Nephron (organoid): ENCODE measurements at regions not wholly inside any gene's neighbourhood (a gene's known extent, or its start where the extent isn't known, plus 50 kb on each side); places are given as distances from the start of the nearest gene placed in this dataset.

Source experiments
- H3K27ac Mint-ChIP-seq, 3 experiments: 2 replicates each; pipeline ENCODE4 v1.8.0; 2020; ENCODE audit warnings: mixed read lengths in 3 of 3, mild to moderate bottlenecking in 2 of 3, moderate library complexity in 1 of 3
- H3K27me3 Mint-ChIP-seq: 2 replicates; pipeline ENCODE4 v1.8.0; 2021; ENCODE audit warnings: low read depth, mild to moderate bottlenecking, moderate library complexity, mixed read lengths
- H3K36me3 Mint-ChIP-seq: 2 replicates; pipeline ENCODE4 v1.8.0; 2020; ENCODE audit warnings: low read depth, mixed read lengths
- H3K4me1 Mint-ChIP-seq: 2 replicates; pipeline ENCODE4 v1.8.0; 2020; ENCODE audit warnings: mixed read lengths
- H3K4me3 Mint-ChIP-seq, 3 experiments: 2 replicates each; pipeline ENCODE4 v1.8.0; 2020; ENCODE audit warnings: mild to moderate bottlenecking in 3 of 3, mixed read lengths in 3 of 3, moderate library complexity in 2 of 3
- H3K9me3 Mint-ChIP-seq: 2 replicates; pipeline ENCODE4 v1.8.0; 2020; ENCODE audit warnings: mixed read lengths
- CTCF ChIP-seq, 3 experiments: fragments of 200-600 bp; sonication (generic); IDR thresholded peaks; one replicate each; pipeline ENCODE4 v1.5.0; 2021; ENCODE audit warnings: antibody characterized with exemption in 3 of 3; ENCODE audit not compliant: unreplicated experiment in 3 of 3

GRCh38 chr2:142725386-142725785 is 152.1 kb upstream of the KYNU start:
- TF ChIP-seq CTCF (IDR thresholded peaks at IDR 0.05; ENCODE audit: unreplicated experiment in 3 of 3) = no peak
- Mint-ChIP-seq H3K27ac (no peak overlapping the region), H3K4me1 (no peaks in the 10 kb centered on the region), H3K9me3 (peaks cover 15% of the 10 kb centered on the region), H3K27me3 (no peaks in the 10 kb centered on the region), H3K4me3 (no peak overlapping the region), H3K36me3 (no peaks in the 10 kb centered on the region)

GRCh38 chr2:142724713-142725349 is 152.6 kb upstream of the KYNU start:
- Mint-ChIP-seq H3K27ac (no peak overlapping the region), H3K4me1 (no peaks in the 10 kb centered on the region), H3K9me3 (peaks cover 15% of the 10 kb centered on the region), H3K4me3 (no peak overlapping the region), H3K36me3 (no peaks in the 10 kb centered on the region), H3K27me3 (no peaks in the 10 kb centered on the region)
- no peak for TF ChIP-seq CTCF (IDR thresholded peaks at IDR 0.05; ENCODE audit: unreplicated experiment in 3 of 3)

GRCh38 chr2:142724186-142724585 is 153.3 kb upstream of the KYNU start:
- Mint-ChIP-seq H3K27me3 (no peaks in the 10 kb centered on the region), H3K4me3 (no peak overlapping the region), H3K9me3 (peaks cover 13% of the 10 kb centered on the region), H3K4me1 (no peaks in the 10 kb centered on the region), H3K36me3 (no peaks in the 10 kb centered on the region), H3K27ac (no peak overlapping the region)
- TF ChIP-seq CTCF (IDR thresholded peaks at IDR 0.05; ENCODE audit: unreplicated experiment in 3 of 3) = no peak

DNA sequence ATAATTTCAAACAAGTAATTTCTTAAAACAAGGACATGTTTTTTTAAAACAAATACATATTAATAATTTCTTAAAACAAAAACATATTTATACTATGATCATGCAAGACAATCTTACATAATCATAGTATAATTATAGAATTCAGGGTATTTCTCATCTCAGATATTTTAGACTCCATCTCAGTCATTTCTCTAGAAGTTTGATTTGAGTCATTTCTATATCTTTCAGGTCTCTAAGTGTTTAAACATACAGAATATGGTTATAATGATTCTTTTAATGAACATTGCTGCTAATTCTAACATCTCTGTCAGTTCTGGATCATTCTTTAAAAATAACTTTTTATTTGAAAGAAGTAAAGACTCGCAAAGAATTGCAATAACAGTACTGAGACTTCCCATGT is 154.2 kb upstream of the KYNU start:
- Mint-ChIP-seq H3K4me3 (no peak overlapping the region), H3K4me1 (no peaks in the 10 kb centered on the region), H3K27ac (no peak overlapping the region), H3K9me3 (peaks cover 9% of the 10 kb centered on the region), H3K36me3 (no peaks in the 10 kb centered on the region), H3K27me3 (no peaks in the 10 kb centered on the region)
- TF ChIP-seq CTCF (IDR thresholded peaks at IDR 0.05; ENCODE audit: unreplicated experiment in 3 of 3) = no peak

GRCh38 chr2:142722569-142722968 is 154.9 kb upstream of the KYNU start:
- H3K36me3 Mint-ChIP-seq = no peaks in the 10 kb centered on the region
- H3K9me3 Mint-ChIP-seq = peaks cover 4% of the 10 kb centered on the region
- H3K27me3 Mint-ChIP-seq = no peaks in the 10 kb centered on the region
- peaks cover 2% of the 10 kb centered on the region for H3K4me1 Mint-ChIP-seq
- TF ChIP-seq CTCF (IDR thresholded peaks at IDR 0.05; ENCODE audit: unreplicated experiment in 3 of 3) = no peak
- H3K4me3 Mint-ChIP-seq = no peak overlapping the region
- no peak overlapping the region for H3K27ac Mint-ChIP-seq

- no peaks in the 10 kb centered on the region for H3K27me3 Mint-ChIP-seq
- H3K9me3 Mint-ChIP-seq = peaks cover 3% of the 10 kb centered on the region
Observed at GRCh38 chr2:142722086-142722485, 155.4 kb upstream of the KYNU start.

More at GRCh38 chr2:142722086-142722485, 155.4 kb upstream of the KYNU start:
- no peak for TF ChIP-seq CTCF (IDR thresholded peaks at IDR 0.05; ENCODE audit: unreplicated experiment in 3 of 3)
- no peak overlapping the region for H3K27ac Mint-ChIP-seq
- no peak overlapping the region for H3K4me3 Mint-ChIP-seq
- H3K4me1 Mint-ChIP-seq = peaks cover 4% of the 10 kb centered on the region
- no peaks in the 10 kb centered on the region for H3K36me3 Mint-ChIP-seq
